Caco-2 (cell line): ENCODE measurements at regions not wholly inside any gene's neighbourhood (a gene's known extent, or its start where the extent isn't known, plus 50 kb on each side); places are given as distances from the start of the nearest gene placed in this dataset.

ENCODE experiments used
- BruUV-seq: library from RNA; stranded (reverse); fragments of 400-500 nt; replicated peaks from 2 replicates; lab custom pipeline; 2021; lab: Mats Ljungman, UMichigan
- CTCF ChIA-PET: fragments of 300-600 bp; sonication (Branson Sonifier 250); formaldehyde crosslinking; loops from one replicate; lab custom pipeline; 2022; ENCODE audit warnings: antibody characterized with exemption; lab: Charles Lee
- POLR2A ChIA-PET: fragments of 300-600 bp; sonication (Branson Sonifier 250); formaldehyde crosslinking; loops from one replicate; lab custom pipeline; 2022; ENCODE audit warnings: antibody characterized with exemption; lab: Charles Lee
- DNase-seq, 2 experiments: peaks; one replicate each; pipeline versions ENCODE4 v3.0.0 to v3.0.0-alpha.2; 2020 to 2022
- H3K27me3 ChIP-seq: replicated peaks from 2 replicates; pipeline ENCODE4 v1.6.0; 2011; ENCODE audit warnings: low read length; ENCODE audit not compliant: control insufficient read depth, insufficient read depth
- H3K36me3 ChIP-seq: 2 replicates; pipeline ENCODE4 v1.5.1; 2011; ENCODE audit warnings: low read length; ENCODE audit not compliant: control insufficient read depth, insufficient read depth
- H3K4me1 ChIP-seq: fragments of 250-450 bp; sonication (Bioruptor Pico); 2 replicates; pipeline ENCODE4 v1.5.1; 2020; ENCODE audit warnings: mild to moderate bottlenecking
- H3K4me3 ChIP-seq: 2 replicates; pipeline ENCODE4 v1.5.1; 2011; ENCODE audit warnings: low read depth, mild to moderate bottlenecking, control low read depth, low read length
- H3K9me3 ChIP-seq: fragments of 250-450 bp; sonication (Bioruptor Pico); 2 replicates; pipeline ENCODE4 v1.5.1; 2020; ENCODE audit warnings: mild to moderate bottlenecking, moderate library complexity
- H3K27ac Mint-ChIP-seq: one replicate; pipeline ENCODE4 v1.8.0; 2022; ENCODE audit warnings: mixed read lengths; ENCODE audit not compliant: unreplicated experiment
- H3K27me3 Mint-ChIP-seq: one replicate; pipeline ENCODE4 v1.8.0; 2022; ENCODE audit warnings: mixed read lengths; ENCODE audit not compliant: insufficient read depth, unreplicated experiment
- H3K36me3 Mint-ChIP-seq: one replicate; pipeline ENCODE4 v1.8.0; 2022; ENCODE audit warnings: mild to moderate bottlenecking, mixed read lengths; ENCODE audit not compliant: insufficient read depth, unreplicated experiment
- H3K4me1 Mint-ChIP-seq: one replicate; pipeline ENCODE4 v1.8.0; 2022; ENCODE audit warnings: low read depth, mixed read lengths; ENCODE audit not compliant: unreplicated experiment
- H3K4me3 Mint-ChIP-seq: one replicate; pipeline ENCODE4 v1.8.0; 2022; ENCODE audit warnings: mild to moderate bottlenecking, moderate library complexity, mixed read lengths; ENCODE audit not compliant: unreplicated experiment
- H3K9me3 Mint-ChIP-seq: one replicate; pipeline ENCODE4 v1.8.0; 2022; ENCODE audit warnings: mixed read lengths; ENCODE audit not compliant: unreplicated experiment
- CTCF ChIP-seq, 2 experiments: fragments of 200-600 bp in 1 of 2; IDR thresholded peaks; 1 replicate in 1 of 2; 2 replicates in 1 of 2; pipeline versions ENCODE4 v1.5.1 to v1.8.0; 2011 to 2022; ENCODE audit warnings: antibody characterized with exemption in 1 of 2, control low read depth in 1 of 2, inconsistent platforms in 1 of 2, low read depth in 1 of 2, low read length in 1 of 2, mild to moderate bottlenecking in 1 of 2, moderate library complexity in 1 of 2; ENCODE audit not compliant: insufficient read depth in 1 of 2, severe bottlenecking in 1 of 2, unreplicated experiment in 1 of 2
- intact Hi-C: fragments of 100-400 bp; cut with micrococcal nuclease; formaldehyde crosslinking; loops from one replicate; pipeline ENCODE4 v1.10.0; 2022; ENCODE audit not compliant: unreplicated experiment

- CTCF ChIA-PET: no interaction called here
- POLR2A ChIA-PET: no interaction called here
- Histone ChIP-seq H3K4me3 (no peak overlapping the region), H3K4me1 (0 out of 2 replicates have a peak, but pooled peaks cover 8% of the 10 kb centered on the region), H3K9me3 (no peaks in the 10 kb centered on the region), H3K36me3 (no peaks in the 10 kb centered on the region), H3K27me3 (no peaks in the 10 kb centered on the region)
- Mint-ChIP-seq H3K9me3 (no peaks in the 10 kb centered on the region), H3K36me3 (no peaks in the 10 kb centered on the region), H3K27me3 (no peaks in the 10 kb centered on the region), H3K4me3 (no peak overlapping the region), H3K27ac (no peak overlapping the region), H3K4me1 (peaks cover 7% of the 10 kb centered on the region)
- no TSS peak for BruUV-seq
- TF ChIP-seq CTCF (IDR thresholded peaks at IDR 0.05; ENCODE audit: insufficient read depth in 1 of 2, low read depth in 1 of 2, low read length in 1 of 2, severe bottlenecking in 1 of 2, unreplicated experiment in 1 of 2): no peak
- no peak for DNase-seq
- intact Hi-C loops: no loop called here
Observed at GRCh38 chr3:152109038-152109437, 159.7 kb upstream of the MBNL1 start.

- ChIA-PET CTCF (no interaction called here), POLR2A (no interaction called here)
- H3K4me3 Mint-ChIP-seq: no peak overlapping the region
- H3K4me3 ChIP-seq: no peak overlapping the region
- no peaks in the 10 kb centered on the region for H3K4me1 ChIP-seq
- no peaks in the 10 kb centered on the region; the same call in 1 of the 2 replicates for H3K9me3 ChIP-seq
- H3K9me3 Mint-ChIP-seq: peaks cover 7% of the 10 kb centered on the region
- no TSS peak for BruUV-seq
- no peaks in the 10 kb centered on the region for H3K4me1 Mint-ChIP-seq
- H3K27ac Mint-ChIP-seq: no peak overlapping the region
- H3K36me3 Mint-ChIP-seq: no peaks in the 10 kb centered on the region
- intact Hi-C loops: no loop called here
- no peak for DNase-seq
- TF ChIP-seq CTCF (IDR thresholded peaks at IDR 0.05; ENCODE audit: insufficient read depth in 1 of 2, low read depth in 1 of 2, low read length in 1 of 2, severe bottlenecking in 1 of 2, unreplicated experiment in 1 of 2): no peak
- no peaks in the 10 kb centered on the region for H3K36me3 ChIP-seq
- no peaks in the 10 kb centered on the region for H3K27me3 ChIP-seq
- H3K27me3 Mint-ChIP-seq: no peaks in the 10 kb centered on the region
Observed at GRCh38 chr3:152113413-152113812, 155.3 kb upstream of the MBNL1 start.

- ChIA-PET CTCF (no interaction called here), POLR2A (no interaction called here)
- no TSS peak for BruUV-seq
- intact Hi-C loops: no loop called here
- no peak for DNase-seq
- Mint-ChIP-seq H3K9me3 (peaks cover 7% of the 10 kb centered on the region), H3K27ac (no peak overlapping the region), H3K36me3 (no peaks in the 10 kb centered on the region), H3K4me1 (no peaks in the 10 kb centered on the region), H3K27me3 (no peaks in the 10 kb centered on the region), H3K4me3 (no peak overlapping the region)
- Histone ChIP-seq H3K36me3 (no peaks in the 10 kb centered on the region), H3K4me1 (0 out of 2 replicates have a peak, but pooled peaks cover 3% of the 10 kb centered on the region), H3K9me3 (no peaks in the 10 kb centered on the region; the same call in 1 of the 2 replicates), H3K27me3 (no peaks in the 10 kb centered on the region), H3K4me3 (no peak overlapping the region)
- no peak for TF ChIP-seq CTCF (IDR thresholded peaks at IDR 0.05; ENCODE audit: insufficient read depth in 1 of 2, low read depth in 1 of 2, low read length in 1 of 2, severe bottlenecking in 1 of 2, unreplicated experiment in 1 of 2)
Observed at GRCh38 chr3:152113992-152114651, 154.6 kb upstream of the MBNL1 start.
